ENCODE measurements at regions not wholly inside any gene's neighbourhood (a gene's known extent, or its start where the extent isn't known, plus 50 kb on each side); places are given as distances from the start of the nearest gene placed in this dataset.

DNA sequence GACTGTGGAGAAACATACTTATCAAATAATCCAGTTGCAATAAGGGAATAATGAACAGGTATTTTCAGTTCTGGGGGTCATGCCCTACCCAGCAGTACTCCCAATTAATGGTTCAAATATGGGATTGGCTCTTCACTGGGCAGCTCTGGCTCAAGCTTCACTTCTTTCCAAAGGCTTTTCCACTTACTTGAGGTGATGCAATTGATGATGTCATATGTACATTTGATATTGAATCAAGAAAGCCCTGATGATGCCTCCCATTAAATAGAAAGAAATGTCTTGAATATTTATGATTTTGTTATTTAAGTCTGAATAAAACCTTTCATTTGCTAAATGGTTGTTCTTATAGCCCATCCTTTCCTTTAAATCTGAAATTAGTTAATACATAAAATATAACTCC, 789.9 kb downstream of the USP25 start:
- Histone ChIP-seq H3K27me3 (ENCODE audit: control insufficient read depth, insufficient read depth, low read length) (no peaks in the 10 kb centered on the region), H3K4me3 (ENCODE audit: low read depth, low read length) (no peak overlapping the region), H3K36me3 (ENCODE audit: control insufficient read depth, insufficient read depth, low read length) (no peaks in the 10 kb centered on the region)
- TF ChIP-seq, protein P1, sequence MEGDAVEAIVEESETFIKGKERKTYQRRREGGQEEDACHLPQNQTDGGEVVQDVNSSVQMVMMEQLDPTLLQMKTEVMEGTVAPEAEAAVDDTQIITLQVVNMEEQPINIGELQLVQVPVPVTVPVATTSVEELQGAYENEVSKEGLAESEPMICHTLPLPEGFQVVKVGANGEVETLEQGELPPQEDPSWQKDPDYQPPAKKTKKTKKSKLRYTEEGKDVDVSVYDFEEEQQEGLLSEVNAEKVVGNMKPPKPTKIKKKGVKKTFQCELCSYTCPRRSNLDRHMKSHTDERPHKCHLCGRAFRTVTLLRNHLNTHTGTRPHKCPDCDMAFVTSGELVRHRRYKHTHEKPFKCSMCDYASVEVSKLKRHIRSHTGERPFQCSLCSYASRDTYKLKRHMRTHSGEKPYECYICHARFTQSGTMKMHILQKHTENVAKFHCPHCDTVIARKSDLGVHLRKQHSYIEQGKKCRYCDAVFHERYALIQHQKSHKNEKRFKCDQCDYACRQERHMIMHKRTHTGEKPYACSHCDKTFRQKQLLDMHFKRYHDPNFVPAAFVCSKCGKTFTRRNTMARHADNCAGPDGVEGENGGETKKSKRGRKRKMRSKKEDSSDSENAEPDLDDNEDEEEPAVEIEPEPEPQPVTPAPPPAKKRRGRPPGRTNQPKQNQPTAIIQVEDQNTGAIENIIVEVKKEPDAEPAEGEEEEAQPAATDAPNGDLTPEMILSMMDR (IDR thresholded peaks at IDR 0.05; ENCODE audit: insufficient read depth, low read length, poor library complexity, severe bottlenecking), result no peak
- no peak for DNase-seq (ENCODE audit: low read depth)

DNA sequence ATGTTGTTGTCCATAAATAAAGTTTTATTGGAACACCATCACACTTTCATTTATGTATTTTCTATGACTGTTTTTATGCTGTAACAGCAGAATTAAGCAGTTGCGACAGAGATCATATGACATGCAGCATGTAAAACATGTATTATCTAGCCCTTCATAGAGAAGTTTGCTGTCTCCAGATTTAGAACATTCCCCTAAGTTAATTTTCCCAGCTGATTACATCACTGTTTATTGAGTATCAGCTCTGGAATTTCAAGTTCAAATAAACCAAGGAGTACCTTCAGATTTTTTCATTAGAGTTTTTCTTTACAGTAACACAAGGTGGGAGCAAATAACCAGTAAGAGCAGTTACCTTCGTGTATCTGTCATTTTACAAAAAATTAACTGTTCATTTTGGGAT, 792.8 kb downstream of the USP25 start:
- TF ChIP-seq, protein P1 (IDR thresholded peaks at IDR 0.05; ENCODE audit: insufficient read depth, low read length, poor library complexity, severe bottlenecking), result no peak
- Histone ChIP-seq H3K36me3 (ENCODE audit: control insufficient read depth, insufficient read depth, low read length) (no peaks in the 10 kb centered on the region), H3K4me3 (ENCODE audit: low read depth, low read length) (no peak overlapping the region), H3K27me3 (ENCODE audit: control insufficient read depth, insufficient read depth, low read length) (no peaks in the 10 kb centered on the region)
- DNase-seq (ENCODE audit: low read depth), result no peak

DNA sequence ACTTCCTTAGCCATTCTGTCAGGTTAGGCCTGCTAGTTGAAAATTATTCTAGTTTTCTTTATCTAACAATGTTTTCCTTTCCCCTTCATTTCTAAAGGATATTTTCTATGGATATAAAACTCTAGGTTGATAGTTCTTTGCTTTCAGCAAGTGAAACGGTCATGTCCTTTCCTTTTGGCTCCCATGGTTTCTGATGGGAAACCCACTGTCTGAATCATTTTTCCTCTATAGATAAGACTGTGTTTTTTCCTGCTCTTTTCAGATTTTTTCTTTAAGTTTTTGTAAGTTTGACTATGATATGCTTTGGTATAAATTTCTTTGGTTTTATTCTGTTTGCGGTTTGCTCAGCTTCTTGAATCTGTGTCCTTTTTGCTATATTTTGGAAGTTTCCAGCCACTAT, 800.9 kb downstream of the USP25 start:
- H3K36me3 ChIP-seq (ENCODE audit: control insufficient read depth, insufficient read depth, low read length), result no peaks in the 10 kb centered on the region
- no peaks in the 10 kb centered on the region for H3K27me3 ChIP-seq (ENCODE audit: control insufficient read depth, insufficient read depth, low read length)
- no peak for DNase-seq (ENCODE audit: low read depth)
- no peak overlapping the region for H3K4me3 ChIP-seq (ENCODE audit: low read depth, low read length)
- TF ChIP-seq, protein P1 (IDR thresholded peaks at IDR 0.05; ENCODE audit: insufficient read depth, low read length, poor library complexity, severe bottlenecking), result no peak

DNA sequence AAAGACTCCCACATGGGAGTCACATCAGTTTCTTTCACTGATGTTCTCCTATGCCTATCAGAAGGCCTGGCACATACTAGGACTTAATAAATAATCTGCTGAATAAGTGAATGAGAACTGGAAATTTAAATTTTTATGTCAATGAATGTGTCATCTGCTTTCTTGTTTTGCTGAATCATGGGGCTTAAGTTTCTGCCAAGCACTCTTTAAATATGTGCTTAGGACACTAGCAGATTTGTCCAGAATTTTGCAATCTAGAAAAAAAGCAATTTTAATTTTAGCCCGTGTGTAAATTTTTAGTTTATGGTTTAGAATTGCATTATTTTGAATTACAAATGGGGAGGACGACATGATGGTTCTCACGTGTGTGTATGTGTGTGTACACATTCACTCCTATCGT, 803.1 kb downstream of the USP25 start:
- DNase-seq (ENCODE audit: low read depth), result no peak

DNA sequence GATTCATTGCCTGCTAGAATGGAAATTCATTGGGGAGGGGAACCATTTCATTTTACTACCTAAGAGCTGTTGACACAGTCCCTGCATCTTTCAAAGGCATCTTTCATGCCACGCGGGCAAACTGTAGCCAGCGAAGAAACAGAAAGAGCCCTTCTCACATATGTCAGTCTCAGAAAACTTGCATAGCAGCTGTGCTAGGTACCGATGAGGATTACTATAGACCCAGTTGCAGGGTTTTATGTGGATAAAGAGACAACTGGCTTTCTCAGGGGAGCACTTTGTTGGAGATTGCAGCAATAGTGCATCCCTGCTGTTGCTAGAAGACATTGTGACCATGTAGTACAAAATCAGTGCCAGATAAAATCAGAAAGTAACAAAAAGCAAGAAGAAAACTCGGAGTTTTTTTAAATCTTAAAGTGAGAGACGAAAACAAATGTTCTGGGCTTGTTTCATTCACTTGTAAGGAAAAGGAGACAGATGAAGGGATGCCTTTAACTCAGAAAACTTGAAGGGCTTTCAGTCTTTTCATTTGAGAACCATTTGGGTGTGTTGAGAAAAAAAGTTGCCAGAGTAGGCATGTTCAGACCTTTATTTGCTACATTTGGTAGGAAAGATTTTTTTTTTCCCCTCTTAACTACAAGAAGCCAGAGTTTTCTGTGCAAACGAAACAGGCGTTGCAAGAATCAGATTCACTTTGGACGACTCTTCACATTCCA, 804.1 kb downstream of the USP25 start:
- DNase-seq (ENCODE audit: low read depth), result no peak
- H3K4me3 ChIP-seq (ENCODE audit: low read depth, low read length), result no peak overlapping the region
- no peaks in the 10 kb centered on the region for H3K36me3 ChIP-seq (ENCODE audit: control insufficient read depth, insufficient read depth, low read length)
- H3K27me3 ChIP-seq (ENCODE audit: control insufficient read depth, insufficient read depth, low read length), result no peaks in the 10 kb centered on the region
- TF ChIP-seq, protein P1 (IDR thresholded peaks at IDR 0.05; ENCODE audit: insufficient read depth, low read length, poor library complexity, severe bottlenecking), result no peak

More for the DNA sequence above, 803.1 kb downstream of the USP25 start:
- TF ChIP-seq, protein P1 (IDR thresholded peaks at IDR 0.05; ENCODE audit: insufficient read depth, low read length, poor library complexity, severe bottlenecking), result no peak
- H3K27me3 ChIP-seq (ENCODE audit: control insufficient read depth, insufficient read depth, low read length), result no peaks in the 10 kb centered on the region
- H3K4me3 ChIP-seq (ENCODE audit: low read depth, low read length), result no peak overlapping the region
- H3K36me3 ChIP-seq (ENCODE audit: control insufficient read depth, insufficient read depth, low read length), result no peaks in the 10 kb centered on the region
